Neural cell (in vitro differentiated cells): ENCODE measurements at regions not wholly inside any gene's neighbourhood (a gene's known extent, or its start where the extent isn't known, plus 50 kb on each side); places are given as distances from the start of the nearest gene placed in this dataset.
"Not testable (repeated sequence)": the region's sequence is repeated elsewhere in the genome, so short reads cannot be mapped to it uniquely, and the experiment has no call there.

ENCODE experiments used
- EP300 ChIP-seq: fragments of 450-650 bp; conservative IDR thresholded peaks from 2 replicates; pipeline ENCODE4 v1.6.1; 2014; ENCODE audit warnings: antibody characterized with exemption, mild to moderate bottlenecking, moderate library complexity; ENCODE audit not compliant: poor library complexity, severe bottlenecking
- EZH2 ChIP-seq: fragments of 200-600, 300-800 bp; shearing (Covaris generic), sonication (generic); IDR thresholded peaks from 2 replicates; pipeline ENCODE4 v1.6.1; 2014; ENCODE audit warnings: antibody characterized with exemption, low read length, borderline replicate concordance, mild to moderate bottlenecking; ENCODE audit not compliant: insufficient read depth, poor library complexity, severe bottlenecking
- MXI1 ChIP-seq: fragments of 450-650 bp; conservative IDR thresholded peaks from 2 replicates; pipeline ENCODE4 v1.6.1; 2014; ENCODE audit warnings: antibody characterized with exemption, mild to moderate bottlenecking; ENCODE audit not compliant: poor library complexity, severe bottlenecking
- POLR2AphosphoS5 ChIP-seq: IDR thresholded peaks from 2 replicates; pipeline ENCODE4 v1.6.1; 2012
- RAD21 ChIP-seq: fragments of 450-650 bp; conservative IDR thresholded peaks from 2 replicates; pipeline ENCODE4 v1.6.1; 2014; ENCODE audit warnings: antibody characterized with exemption, mild to moderate bottlenecking, moderate library complexity
- SMC3 ChIP-seq: fragments of 450-650 bp; conservative IDR thresholded peaks from 2 replicates; pipeline ENCODE4 v1.6.1; 2014; ENCODE audit warnings: antibody characterized with exemption, mild to moderate bottlenecking, moderate library complexity; ENCODE audit not compliant: poor library complexity
- TF ChIP-seq, protein P1 (sequence below): fragments of 450-650 bp; IDR thresholded peaks from 2 replicates; pipeline ENCODE4 v1.5.1; 2014; ENCODE audit warnings: antibody characterized with exemption, mild to moderate bottlenecking, moderate library complexity; ENCODE audit not compliant: poor library complexity, severe bottlenecking
- TF ChIP-seq, protein P2 (sequence below): IDR thresholded peaks from 2 replicates; pipeline ENCODE4 v1.6.1; 2012; ENCODE audit warnings: borderline replicate concordance

DNA sequence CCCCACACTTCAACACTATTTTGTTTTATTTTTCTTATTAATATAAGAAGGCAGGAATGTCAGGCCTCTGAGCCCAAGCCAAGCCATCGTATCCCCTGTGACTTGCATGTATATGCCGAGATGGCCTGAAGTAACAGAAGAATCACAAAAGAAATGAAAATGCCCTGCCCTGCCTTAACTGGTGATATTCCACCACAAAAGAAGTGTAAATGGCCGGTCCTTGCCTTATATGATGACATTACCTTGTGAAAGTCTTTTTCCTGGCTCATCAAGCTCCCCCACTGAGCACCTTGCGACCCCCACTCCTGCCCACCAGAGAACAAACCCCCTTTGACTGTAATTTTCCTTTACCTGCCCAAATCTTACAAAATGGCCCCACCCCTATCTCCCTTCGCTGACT, 272.6 kb downstream of the SATB2 start:
- not testable (repeated sequence) for TF ChIP-seq POLR2AphosphoS5, SMC3, MXI1, RAD21, EP300, EZH2
- TF ChIP-seq, protein P1, sequence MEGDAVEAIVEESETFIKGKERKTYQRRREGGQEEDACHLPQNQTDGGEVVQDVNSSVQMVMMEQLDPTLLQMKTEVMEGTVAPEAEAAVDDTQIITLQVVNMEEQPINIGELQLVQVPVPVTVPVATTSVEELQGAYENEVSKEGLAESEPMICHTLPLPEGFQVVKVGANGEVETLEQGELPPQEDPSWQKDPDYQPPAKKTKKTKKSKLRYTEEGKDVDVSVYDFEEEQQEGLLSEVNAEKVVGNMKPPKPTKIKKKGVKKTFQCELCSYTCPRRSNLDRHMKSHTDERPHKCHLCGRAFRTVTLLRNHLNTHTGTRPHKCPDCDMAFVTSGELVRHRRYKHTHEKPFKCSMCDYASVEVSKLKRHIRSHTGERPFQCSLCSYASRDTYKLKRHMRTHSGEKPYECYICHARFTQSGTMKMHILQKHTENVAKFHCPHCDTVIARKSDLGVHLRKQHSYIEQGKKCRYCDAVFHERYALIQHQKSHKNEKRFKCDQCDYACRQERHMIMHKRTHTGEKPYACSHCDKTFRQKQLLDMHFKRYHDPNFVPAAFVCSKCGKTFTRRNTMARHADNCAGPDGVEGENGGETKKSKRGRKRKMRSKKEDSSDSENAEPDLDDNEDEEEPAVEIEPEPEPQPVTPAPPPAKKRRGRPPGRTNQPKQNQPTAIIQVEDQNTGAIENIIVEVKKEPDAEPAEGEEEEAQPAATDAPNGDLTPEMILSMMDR = not testable (repeated sequence)
- TF ChIP-seq, protein P2, sequence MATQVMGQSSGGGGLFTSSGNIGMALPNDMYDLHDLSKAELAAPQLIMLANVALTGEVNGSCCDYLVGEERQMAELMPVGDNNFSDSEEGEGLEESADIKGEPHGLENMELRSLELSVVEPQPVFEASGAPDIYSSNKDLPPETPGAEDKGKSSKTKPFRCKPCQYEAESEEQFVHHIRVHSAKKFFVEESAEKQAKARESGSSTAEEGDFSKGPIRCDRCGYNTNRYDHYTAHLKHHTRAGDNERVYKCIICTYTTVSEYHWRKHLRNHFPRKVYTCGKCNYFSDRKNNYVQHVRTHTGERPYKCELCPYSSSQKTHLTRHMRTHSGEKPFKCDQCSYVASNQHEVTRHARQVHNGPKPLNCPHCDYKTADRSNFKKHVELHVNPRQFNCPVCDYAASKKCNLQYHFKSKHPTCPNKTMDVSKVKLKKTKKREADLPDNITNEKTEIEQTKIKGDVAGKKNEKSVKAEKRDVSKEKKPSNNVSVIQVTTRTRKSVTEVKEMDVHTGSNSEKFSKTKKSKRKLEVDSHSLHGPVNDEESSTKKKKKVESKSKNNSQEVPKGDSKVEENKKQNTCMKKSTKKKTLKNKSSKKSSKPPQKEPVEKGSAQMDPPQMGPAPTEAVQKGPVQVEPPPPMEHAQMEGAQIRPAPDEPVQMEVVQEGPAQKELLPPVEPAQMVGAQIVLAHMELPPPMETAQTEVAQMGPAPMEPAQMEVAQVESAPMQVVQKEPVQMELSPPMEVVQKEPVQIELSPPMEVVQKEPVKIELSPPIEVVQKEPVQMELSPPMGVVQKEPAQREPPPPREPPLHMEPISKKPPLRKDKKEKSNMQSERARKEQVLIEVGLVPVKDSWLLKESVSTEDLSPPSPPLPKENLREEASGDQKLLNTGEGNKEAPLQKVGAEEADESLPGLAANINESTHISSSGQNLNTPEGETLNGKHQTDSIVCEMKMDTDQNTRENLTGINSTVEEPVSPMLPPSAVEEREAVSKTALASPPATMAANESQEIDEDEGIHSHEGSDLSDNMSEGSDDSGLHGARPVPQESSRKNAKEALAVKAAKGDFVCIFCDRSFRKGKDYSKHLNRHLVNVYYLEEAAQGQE = not testable (repeated sequence)
